Right atrium auricular region (tissue), 2 donors: ENCODE measurements at regions not wholly inside any gene's neighbourhood (a gene's known extent, or its start where the extent isn't known, plus 50 kb on each side); places are given as distances from the start of the nearest gene placed in this dataset.

Experiments used
- DNase-seq: peaks from one replicate; pipeline ENCODE4 v3.0.0-alpha.2; 2019; ENCODE audit warnings: low spot score
- H3K27ac ChIP-seq, 2 donors: fragments of 200-600 bp; sonication (generic); 1 replicate in 1 of 2; 2 replicates in 1 of 2; pipeline ENCODE4 v1.5.1; 2016 to 2019
- H3K27me3 ChIP-seq, 2 donors: fragments of 200-600 bp; sonication (generic); one replicate each; pipeline versions ENCODE4 v1.5.1 to v1.6.0; 2017 to 2019
- H3K36me3 ChIP-seq: fragments of 200-600 bp; sonication (generic); one replicate; pipeline ENCODE4 v1.5.1; 2016
- H3K4me1 ChIP-seq, 2 donors: fragments of 200-600 bp; sonication (generic); one replicate each; pipeline versions ENCODE4 v1.5.1 to v1.6.0; 2017 to 2019
- H3K4me3 ChIP-seq, 2 donors: fragments of 200-600 bp; sonication (generic); 1 replicate in 1 of 2; 2 replicates in 1 of 2; pipeline ENCODE4 v1.5.1; 2017 to 2019; ENCODE audit warnings: mild to moderate bottlenecking in 1 of 2, moderate library complexity in 1 of 2
- H3K9me3 ChIP-seq, 2 donors: fragments of 200-600 bp; sonication (generic); one replicate each; pipeline ENCODE4 v1.5.1; 2019
- TF ChIP-seq, protein P1 (sequence below), 2 donors: fragments of 200-600 bp; sonication (generic); IDR thresholded peaks; one replicate each; pipeline ENCODE4 v1.5.1; 2019; ENCODE audit warnings: antibody characterized with exemption in 2 of 2

DNA sequence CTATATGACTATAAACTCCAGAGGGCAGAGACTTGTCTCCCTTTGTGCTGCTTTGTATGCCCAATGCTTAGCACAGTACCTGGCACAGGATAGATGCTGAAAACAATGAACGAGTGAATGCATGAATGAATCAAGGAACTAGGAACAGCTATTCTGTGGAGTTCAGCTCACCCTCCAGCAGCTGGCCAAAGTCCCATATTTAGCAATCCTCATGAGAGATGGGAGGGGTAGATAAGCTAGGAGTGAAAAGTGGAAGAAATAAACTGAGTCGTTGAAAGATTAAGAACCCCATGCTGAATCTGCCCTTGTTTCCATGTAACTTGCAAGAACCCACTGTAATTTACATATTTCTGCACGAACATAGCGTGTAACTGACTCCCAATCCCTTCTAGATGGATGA is 106.5 kb downstream of the MAFB start:
- TF ChIP-seq, protein P1, sequence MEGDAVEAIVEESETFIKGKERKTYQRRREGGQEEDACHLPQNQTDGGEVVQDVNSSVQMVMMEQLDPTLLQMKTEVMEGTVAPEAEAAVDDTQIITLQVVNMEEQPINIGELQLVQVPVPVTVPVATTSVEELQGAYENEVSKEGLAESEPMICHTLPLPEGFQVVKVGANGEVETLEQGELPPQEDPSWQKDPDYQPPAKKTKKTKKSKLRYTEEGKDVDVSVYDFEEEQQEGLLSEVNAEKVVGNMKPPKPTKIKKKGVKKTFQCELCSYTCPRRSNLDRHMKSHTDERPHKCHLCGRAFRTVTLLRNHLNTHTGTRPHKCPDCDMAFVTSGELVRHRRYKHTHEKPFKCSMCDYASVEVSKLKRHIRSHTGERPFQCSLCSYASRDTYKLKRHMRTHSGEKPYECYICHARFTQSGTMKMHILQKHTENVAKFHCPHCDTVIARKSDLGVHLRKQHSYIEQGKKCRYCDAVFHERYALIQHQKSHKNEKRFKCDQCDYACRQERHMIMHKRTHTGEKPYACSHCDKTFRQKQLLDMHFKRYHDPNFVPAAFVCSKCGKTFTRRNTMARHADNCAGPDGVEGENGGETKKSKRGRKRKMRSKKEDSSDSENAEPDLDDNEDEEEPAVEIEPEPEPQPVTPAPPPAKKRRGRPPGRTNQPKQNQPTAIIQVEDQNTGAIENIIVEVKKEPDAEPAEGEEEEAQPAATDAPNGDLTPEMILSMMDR (IDR thresholded peaks at IDR 0.05) = no peak
- no peak overlapping the region for H3K27ac ChIP-seq
- H3K4me3 ChIP-seq = no peak overlapping the region
- peaks cover 0 to 10% of the 10 kb centered on the region in 2 donors for H3K4me1 ChIP-seq
- peak; percentile 13 for DNase-seq
- H3K27me3 ChIP-seq = no peaks in the 10 kb centered on the region
- H3K36me3 ChIP-seq = no peaks in the 10 kb centered on the region
- H3K9me3 ChIP-seq = no peaks in the 10 kb centered on the region

DNA sequence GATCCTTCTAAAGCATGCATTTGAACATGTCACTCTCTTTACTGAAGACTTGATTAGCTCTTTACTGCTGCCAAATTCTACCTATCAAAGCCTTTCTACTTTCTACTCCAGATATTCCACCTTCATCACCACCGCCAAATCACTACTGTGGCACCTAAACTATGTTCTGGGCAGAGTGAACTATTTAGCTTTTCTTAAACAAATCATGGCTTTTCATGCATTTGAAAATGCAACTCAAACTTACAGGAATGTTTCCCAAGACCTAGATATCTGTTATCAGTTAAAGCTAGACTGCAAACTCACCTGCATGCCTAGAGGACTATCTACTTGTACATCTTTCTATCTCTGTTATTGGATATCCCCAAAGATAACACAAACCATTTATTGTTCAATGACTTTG is 109.3 kb downstream of the MAFB start:
- H3K9me3 ChIP-seq = no peaks in the 10 kb centered on the region
- TF ChIP-seq, protein P1 (IDR thresholded peaks at IDR 0.05) = no peak
- H3K27me3 ChIP-seq = no peaks in the 10 kb centered on the region
- no peak overlapping the region for H3K27ac ChIP-seq
- H3K36me3 ChIP-seq = no peaks in the 10 kb centered on the region
- no peak overlapping the region for H3K4me3 ChIP-seq
- peaks cover 0 to 9% of the 10 kb centered on the region in 2 donors for H3K4me1 ChIP-seq
- no peak for DNase-seq

- peaks cover 0 to 2% of the 10 kb centered on the region in 2 donors for H3K4me1 ChIP-seq
- TF ChIP-seq, protein P1 (IDR thresholded peaks at IDR 0.05) = no peak
- H3K27ac ChIP-seq = no peak overlapping the region
- no peaks in the 10 kb centered on the region for H3K36me3 ChIP-seq
- no peak overlapping the region for H3K4me3 ChIP-seq
- peaks cover 0 to 5% of the 10 kb centered on the region in 2 donors for H3K9me3 ChIP-seq
- H3K27me3 ChIP-seq = no peaks in the 10 kb centered on the region
- no peak for DNase-seq
Observed at GRCh38 chr20:40578961-40579360, 110.1 kb downstream of the MAFB start.

DNA sequence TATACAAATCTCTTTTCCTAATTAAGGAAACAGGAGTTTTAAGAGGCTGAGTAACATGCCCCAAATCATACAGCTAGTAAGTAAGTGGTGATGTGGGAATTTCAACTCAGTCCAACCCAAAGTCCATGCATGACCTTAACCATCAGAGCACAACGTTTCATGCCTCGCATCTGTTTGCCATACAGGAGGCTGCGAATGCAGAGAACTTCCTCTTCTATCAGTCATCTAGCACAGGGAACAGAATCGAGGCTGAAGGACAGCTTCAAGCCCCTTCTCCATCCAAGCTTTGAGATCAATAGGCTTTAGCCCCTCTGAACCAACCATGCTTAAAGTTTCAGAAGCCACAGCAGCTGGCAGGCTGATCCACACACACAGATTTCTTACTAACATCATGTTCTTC is 113.2 kb downstream of the MAFB start:
- TF ChIP-seq, protein P1 (IDR thresholded peaks at IDR 0.05) = no peak
- Histone ChIP-seq H3K4me3 (no peak overlapping the region), H3K9me3 (peaks cover 0 to 6% of the 10 kb centered on the region in 2 donors), H3K36me3 (no peaks in the 10 kb centered on the region), H3K27ac (no peak overlapping the region), H3K4me1 (no peaks in the 10 kb centered on the region), H3K27me3 (no peaks in the 10 kb centered on the region)
- no peak for DNase-seq

DNA sequence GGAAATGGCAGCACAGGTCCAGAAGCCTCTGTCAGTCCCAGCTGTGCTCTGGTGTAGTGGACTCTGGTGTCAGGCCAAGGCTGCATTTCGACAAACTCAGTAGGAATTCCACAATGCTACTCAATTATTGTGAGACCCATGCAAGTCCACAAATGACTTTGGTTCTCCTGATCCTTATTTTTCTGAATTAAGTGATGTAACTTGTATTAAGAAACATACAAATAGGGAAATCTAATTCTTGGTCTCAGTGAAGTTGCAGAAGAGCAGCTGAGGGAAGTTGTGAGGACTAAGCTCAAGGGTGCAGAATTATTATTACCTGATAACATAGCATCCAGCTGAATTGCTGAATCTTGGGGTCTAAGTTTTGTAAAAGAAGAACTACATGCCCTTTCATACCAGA is 116.8 kb downstream of the MAFB start:
- H3K9me3 ChIP-seq = peaks cover 0 to 6% of the 10 kb centered on the region in 2 donors
- no peaks in the 10 kb centered on the region for H3K27me3 ChIP-seq
- no peak overlapping the region for H3K4me3 ChIP-seq
- no peaks in the 10 kb centered on the region for H3K4me1 ChIP-seq
- no peak for DNase-seq
- TF ChIP-seq, protein P1 (IDR thresholded peaks at IDR 0.05) = no peak
- H3K27ac ChIP-seq = no peak overlapping the region
- no peaks in the 10 kb centered on the region for H3K36me3 ChIP-seq

GRCh38 chr20:40571639-40572038 is 117.4 kb downstream of the MAFB start:
- Histone ChIP-seq H3K4me1 (no peaks in the 10 kb centered on the region), H3K27ac (no peak overlapping the region), H3K9me3 (peaks cover 0 to 6% of the 10 kb centered on the region in 2 donors), H3K27me3 (no peaks in the 10 kb centered on the region), H3K36me3 (no peaks in the 10 kb centered on the region), H3K4me3 (no peak overlapping the region)
- TF ChIP-seq, protein P1 (IDR thresholded peaks at IDR 0.05) = no peak
- DNase-seq = peak; percentile 59
